ENCODE measurements at regions not wholly inside any gene's neighbourhood (a gene's known extent, or its start where the extent isn't known, plus 50 kb on each side); places are given as distances from the start of the nearest gene placed in this dataset.

- TF ChIP-seq ZSCAN4 (tag by site-specific recombination; IDR thresholded peaks at IDR 0.05) = no peak
These were observed 247.1 kb upstream of the ELAVL2 start (continued) for GRCh38 chr9:24073007-24073592.

- Histone ChIP-seq H3K4me3 (ENCODE audit: low read depth, low read length) (no peak overlapping the region), H3K27ac (ENCODE audit: extremely low read depth, low read depth, low read length) (no peak overlapping the region), H3K9me3 (ENCODE audit: control insufficient read depth, insufficient read depth, low read depth, low read length) (no peaks in the 10 kb centered on the region), H3K36me3 (ENCODE audit: control insufficient read depth in 2 of 2, insufficient read depth in 1 of 2, low read length in 2 of 2) (no peaks in the 10 kb centered on the region), H3K4me1 (ENCODE audit: control insufficient read depth, insufficient read depth, low read length) (no peaks in the 10 kb centered on the region)
- ChIA-PET CTCF (no interaction called here), POLR2A (no interaction called here)
- no peak for TF ChIP-seq ZNF175 (tag by site-specific recombination; IDR thresholded peaks at IDR 0.05)
- no peak for TF ChIP-seq WT1 (tag by site-specific recombination; IDR thresholded peaks at IDR 0.05)
- TF ChIP-seq ZNF391 (tag by site-specific recombination; IDR thresholded peaks at IDR 0.05; ENCODE audit: borderline replicate concordance, low read depth) = no peak
- TF ChIP-seq KLF8 (tag by site-specific recombination; IDR thresholded peaks at IDR 0.05) = no peak
- no peak for TF ChIP-seq ZNF561 (tag by site-specific recombination; IDR thresholded peaks at IDR 0.05; ENCODE audit: borderline replicate concordance)
- TF ChIP-seq ZNF280C (tag by site-specific recombination; IDR thresholded peaks at IDR 0.05) = no peak
- TF ChIP-seq KLF1 (tag by site-specific recombination; IDR thresholded peaks at IDR 0.05) = no peak
- no peak for TF ChIP-seq ZNF362 (tag by site-specific recombination; IDR thresholded peaks at IDR 0.05)
- TF ChIP-seq ZNF132 (tag by site-specific recombination; IDR thresholded peaks at IDR 0.05; ENCODE audit: borderline replicate concordance) = no peak
- no peak for TF ChIP-seq ZNF2 (tag by site-specific recombination; IDR thresholded peaks at IDR 0.05)
- TF ChIP-seq ZFHX2 (tag by site-specific recombination; conservative IDR thresholded peaks at IDR 0.05) = no peak
- TF ChIP-seq ZNF677 (tag by site-specific recombination; IDR thresholded peaks at IDR 0.05) = no peak
- no peak for TF ChIP-seq ZNF350 (tag by site-specific recombination; IDR thresholded peaks at IDR 0.05)
- TF ChIP-seq KLF16 (tag by site-specific recombination; IDR thresholded peaks at IDR 0.05) = no peak
- no peak for TF ChIP-seq ZNF501 (tag by site-specific recombination; IDR thresholded peaks at IDR 0.05)
- TF ChIP-seq ZNF18 (tag by site-specific recombination; IDR thresholded peaks at IDR 0.05) = no peak
- TF ChIP-seq KLF9 (tag by site-specific recombination; IDR thresholded peaks at IDR 0.05; ENCODE audit: low read depth) = no peak
- no peak for TF ChIP-seq ZNF585B (tag by site-specific recombination; IDR thresholded peaks at IDR 0.05)
- no peak for TF ChIP-seq PATZ1 (tag by site-specific recombination; IDR thresholded peaks at IDR 0.05)
- TF ChIP-seq ZNF629 (tag by site-specific recombination; IDR thresholded peaks at IDR 0.05) = no peak
These were observed 245.7 kb upstream of the ELAVL2 start for GRCh38 chr9:24071716-24072115.
